ENCODE measurements at regions not wholly inside any gene's neighbourhood (a gene's known extent, or its start where the extent isn't known, plus 50 kb on each side); places are given as distances from the start of the nearest gene placed in this dataset.
"Not testable (repeated sequence)": the region's sequence is repeated elsewhere in the genome, so short reads cannot be mapped to it uniquely, and the experiment has no call there.

DNA sequence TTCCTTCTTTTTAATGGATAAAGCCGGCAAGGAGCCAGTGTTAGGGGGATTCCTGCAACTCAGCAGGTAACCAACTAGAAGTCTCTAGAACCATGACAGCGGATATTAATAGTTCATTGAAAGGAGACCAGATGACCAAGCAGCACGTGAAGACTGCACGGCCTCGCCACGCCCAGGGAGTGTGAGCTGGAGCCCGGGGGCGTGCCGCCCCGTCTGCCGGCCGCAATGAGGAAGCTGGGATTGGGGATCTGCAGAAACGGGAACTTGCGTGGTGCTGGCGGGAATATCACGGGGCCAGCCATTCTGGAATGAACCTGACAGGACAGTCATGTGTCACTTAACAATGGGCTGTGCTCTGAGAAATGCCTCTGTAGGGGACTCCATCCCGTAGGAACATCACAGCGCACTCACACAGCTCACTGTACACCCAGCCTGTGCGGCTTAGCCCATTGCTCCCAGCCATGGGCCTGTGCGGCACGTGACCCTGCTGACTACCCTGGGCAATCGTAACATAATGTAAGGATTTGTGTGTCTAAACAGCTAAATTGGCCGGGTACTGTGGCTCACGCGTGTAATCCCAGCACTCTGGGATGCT, 4092.8 kb upstream of the TPTE start:
- not testable (repeated sequence) for DNase-seq (ENCODE audit: low spot score)

DNA sequence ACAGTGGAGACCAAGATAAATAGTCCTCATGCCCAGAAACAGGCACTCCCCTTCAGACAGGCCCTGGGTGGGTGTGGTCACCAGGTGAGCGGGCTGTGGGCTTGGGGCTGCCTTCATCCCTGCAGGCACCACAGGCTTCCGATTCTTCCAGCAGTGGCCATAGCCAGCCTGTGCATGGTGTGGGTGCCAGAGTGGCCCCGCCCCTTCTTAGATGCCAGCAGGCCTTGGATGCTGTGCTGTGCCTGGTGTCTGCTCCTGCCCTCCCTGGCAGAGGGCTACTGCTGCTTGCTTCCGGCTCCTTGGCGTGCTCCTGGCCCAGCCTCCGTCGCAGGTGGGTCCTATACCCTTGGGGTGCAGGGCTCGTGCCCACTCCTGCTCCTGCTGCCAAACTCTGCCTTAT, 4091.5 kb upstream of the TPTE start:
- not testable (repeated sequence) for DNase-seq (ENCODE audit: low spot score)

DNA sequence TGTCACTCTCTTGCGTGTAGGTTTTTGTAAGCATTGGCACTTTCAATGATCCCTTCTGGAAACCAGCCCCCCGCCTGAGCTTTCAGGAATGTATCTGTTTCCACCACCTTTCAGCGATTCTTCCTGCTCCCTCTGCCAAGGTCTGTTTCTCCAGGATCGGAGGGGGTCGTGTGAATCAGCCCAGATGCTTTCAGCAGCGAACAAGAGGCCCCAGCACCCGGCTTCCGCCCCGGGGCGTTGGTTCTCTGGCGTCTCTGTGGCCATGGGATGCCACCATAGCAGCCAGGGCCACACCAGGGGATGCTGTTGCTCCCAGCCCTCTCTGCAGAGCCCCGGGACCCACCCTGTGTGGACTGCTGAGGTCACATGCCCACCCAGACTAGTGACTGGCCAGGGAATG, 4088.2 kb upstream of the TPTE start:
- DNase-seq (ENCODE audit: low spot score), result not testable (repeated sequence)

DNA sequence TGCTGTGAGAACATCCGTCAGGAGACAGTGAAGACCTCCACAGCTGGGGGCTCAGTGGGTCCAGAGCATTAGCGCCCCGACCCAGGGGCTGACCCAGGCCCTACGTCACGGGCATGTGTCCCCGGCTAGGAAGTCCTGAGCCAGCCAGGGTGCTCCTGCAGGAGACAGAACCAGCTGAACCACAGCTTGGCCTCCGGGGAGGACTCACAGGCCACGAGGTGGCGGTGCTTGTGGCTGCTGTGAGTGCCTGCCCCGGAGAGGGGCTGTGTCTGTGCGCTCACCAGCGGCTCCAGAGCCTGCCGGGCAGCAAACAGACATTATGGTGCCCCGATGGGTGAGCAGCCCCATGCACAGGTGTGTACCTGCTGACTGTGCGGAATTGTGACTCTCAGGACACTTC, 4085.2 kb upstream of the TPTE start:
- not testable (repeated sequence) for DNase-seq (ENCODE audit: low spot score)

DNA sequence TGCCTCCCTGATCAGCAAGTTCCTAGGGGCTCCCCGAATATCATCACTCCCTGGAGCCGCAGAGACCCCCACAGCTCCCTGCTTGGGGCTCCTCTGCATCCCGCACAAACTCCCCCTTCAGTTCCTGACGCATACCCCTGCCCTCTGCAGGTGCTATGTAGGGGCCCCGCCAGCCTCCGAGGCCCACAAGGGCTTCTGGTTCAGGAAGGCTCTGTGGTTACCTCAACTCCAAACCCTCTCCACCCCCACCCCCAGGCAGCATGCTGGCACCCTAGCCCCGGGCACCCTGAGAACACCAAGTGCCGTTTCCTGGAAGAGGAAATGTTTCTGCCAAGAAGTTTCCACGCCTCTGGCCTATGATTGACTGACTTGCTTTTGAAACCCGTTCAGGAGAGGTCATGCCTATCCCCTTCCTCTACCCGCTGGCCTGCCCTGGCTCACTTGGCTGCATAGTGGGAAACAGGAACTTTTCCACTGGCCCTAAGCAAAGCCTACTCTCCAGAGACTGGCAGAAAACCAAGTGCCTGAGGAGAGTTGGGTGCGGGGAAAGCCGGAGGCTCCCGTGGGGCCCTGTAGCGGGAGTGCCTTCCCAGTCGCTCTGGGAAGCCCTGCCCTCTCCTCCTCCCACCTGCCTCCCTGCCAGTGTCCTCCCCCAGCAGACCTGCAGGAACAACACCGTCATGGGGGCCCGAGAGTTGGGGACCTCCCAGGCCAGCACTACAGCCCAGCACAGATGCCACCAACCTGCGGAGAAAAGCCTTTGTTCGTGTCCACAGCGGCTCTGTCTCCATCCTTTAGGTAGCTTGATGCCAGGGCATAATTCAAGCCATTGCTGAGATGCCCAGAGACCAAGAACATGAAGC, 4084.2 kb upstream of the TPTE start:
- DNase-seq (ENCODE audit: low spot score), result not testable (repeated sequence)

DNA sequence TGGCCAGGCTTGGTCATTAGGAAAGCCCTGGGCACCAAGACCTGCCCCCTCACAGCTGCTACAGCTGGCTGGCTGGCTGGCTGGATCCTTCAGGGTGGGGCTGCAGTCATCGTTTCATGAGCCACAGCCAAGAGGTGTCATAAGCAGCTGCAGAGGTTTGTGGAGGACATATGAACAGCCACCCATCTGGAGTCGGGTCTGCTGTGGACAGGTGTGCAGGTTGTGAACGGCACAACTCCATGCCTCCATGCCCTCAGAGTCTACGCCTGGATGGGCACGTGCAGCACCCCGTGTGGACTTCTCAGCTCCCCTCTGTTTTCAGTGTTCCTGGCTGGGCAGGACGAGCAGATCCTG, 4083.6 kb upstream of the TPTE start:
- DNase-seq (ENCODE audit: low spot score), result not testable (repeated sequence)

DNA sequence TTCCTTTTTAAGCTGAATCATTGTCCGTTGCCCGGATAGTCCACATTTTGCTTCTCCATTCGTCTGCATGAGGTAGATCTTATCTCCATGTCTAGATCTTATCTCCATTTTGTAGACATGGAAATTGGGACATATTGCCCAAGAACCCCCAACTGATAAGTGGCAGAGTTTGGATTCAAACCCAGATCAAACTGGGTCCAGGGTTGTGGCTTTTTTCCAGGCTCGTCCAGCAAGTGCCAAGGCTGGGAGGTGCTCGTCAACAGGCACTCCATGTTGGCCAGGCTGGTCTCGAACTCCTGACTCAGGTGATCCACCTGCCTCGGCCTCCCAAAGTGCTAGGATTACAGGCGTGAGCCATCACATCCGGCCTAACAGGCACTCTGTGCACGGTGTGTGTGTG, 4082.3 kb upstream of the TPTE start:
- not testable (repeated sequence) for DNase-seq (ENCODE audit: low spot score)

DNA sequence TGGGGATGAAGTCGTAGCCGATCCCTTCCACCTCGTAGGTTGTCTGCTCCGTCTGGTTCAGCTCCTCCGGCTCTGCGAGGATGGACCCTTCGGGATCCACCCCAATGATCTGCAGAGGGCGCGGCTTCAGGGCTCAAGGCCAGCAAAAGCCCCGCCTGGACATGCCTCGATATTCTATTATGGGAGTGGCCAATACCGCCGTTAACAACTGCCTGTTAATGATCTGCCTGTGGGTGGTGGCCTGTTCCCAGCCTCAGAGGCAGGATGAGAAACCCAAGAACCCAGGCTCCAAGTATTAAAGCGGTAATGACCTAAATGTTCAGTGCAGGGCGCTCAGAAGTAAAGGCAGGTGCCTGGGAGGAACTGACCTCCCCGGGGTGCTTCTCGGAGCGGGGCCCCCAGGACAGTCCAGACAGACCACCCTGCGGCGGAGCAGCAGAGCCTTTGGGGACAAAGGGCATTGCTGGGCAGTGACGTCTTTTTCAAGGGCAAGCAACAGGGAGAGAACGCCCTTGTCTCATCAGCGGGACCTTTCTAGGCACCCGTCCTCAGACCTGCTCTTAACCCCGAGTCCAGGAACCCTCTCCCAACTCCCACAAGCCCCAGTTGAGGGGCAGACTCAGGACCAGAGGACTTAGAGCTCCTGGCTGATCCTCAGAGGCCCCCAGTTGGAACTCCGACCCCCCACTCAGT, 4066.6 kb upstream of the TPTE start:
- DNase-seq (ENCODE audit: low spot score), result not testable (repeated sequence)

DNA sequence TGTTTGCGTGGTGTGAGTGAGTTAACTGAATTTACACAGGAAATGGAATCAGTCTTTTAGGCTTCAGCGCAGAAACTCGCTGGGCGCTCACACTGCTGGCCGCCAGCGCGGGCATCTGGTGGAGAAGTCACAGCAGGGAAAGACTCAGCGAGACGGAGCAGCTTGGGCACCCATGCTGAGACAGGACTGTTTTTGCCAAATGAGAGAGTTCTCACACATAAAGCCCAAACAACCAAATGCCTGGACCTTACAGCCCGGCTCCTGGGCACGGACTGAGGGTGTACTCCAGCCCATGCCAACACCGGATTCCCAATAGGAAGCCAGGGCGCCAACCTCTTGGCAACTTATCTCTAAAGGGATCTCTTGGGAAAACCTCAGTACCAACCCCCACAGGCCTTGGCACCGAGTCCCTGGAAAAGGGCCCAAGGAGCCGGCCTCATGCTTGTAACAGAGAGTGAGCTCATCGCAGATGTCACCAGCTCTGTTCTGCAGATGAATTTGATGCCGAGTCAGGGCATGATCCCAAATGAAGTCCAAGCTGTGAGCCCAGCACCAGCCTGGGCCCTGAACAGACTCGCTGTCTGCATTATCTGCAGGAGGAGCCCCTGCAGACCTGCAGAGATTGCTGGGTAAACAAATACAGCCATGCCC, 4065.2 kb upstream of the TPTE start:
- DNase-seq (ENCODE audit: low spot score), result not testable (repeated sequence)

DNA sequence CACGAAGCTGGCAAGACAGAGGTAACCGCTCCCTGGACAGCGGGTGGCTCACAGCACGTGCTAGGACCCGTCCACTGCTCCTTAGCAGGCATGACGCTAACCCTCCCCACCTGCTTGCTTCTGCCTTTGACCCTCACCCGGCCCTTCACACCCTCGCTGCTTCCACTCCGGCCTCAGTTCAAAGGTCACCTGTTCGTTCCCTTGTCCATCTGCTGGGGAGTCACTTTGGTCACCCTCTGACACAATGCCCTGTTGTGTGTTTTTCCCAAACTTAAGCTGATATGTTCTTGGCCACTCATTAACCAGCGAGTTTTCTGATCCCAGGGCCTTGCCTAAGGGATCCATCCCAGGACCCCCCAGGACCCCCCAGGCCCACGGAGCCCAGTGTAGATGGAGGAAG, 4061.6 kb upstream of the TPTE start:
- DNase-seq (ENCODE audit: low spot score), result not testable (repeated sequence)

DNA sequence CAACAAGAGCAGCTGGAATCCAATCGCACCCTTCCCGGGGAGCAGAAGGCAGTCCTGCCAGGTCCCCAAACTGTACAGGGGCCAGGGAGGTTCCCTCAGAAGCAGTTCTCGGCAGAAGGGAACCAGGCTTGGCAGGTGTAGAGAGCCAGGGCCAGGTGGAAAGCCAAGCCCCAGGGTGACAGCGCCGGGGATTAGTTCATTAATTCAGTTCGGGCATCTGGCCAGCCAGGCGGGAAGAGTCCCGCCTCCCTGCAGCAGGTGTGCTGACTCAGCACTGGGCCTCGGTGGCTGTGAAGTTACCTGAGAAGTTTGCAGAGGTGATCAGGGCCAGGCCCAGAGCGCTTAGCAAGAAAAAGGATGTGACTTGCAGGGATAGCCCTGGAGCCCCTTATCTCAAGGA, 4060.0 kb upstream of the TPTE start:
- not testable (repeated sequence) for DNase-seq (ENCODE audit: low spot score)

DNA sequence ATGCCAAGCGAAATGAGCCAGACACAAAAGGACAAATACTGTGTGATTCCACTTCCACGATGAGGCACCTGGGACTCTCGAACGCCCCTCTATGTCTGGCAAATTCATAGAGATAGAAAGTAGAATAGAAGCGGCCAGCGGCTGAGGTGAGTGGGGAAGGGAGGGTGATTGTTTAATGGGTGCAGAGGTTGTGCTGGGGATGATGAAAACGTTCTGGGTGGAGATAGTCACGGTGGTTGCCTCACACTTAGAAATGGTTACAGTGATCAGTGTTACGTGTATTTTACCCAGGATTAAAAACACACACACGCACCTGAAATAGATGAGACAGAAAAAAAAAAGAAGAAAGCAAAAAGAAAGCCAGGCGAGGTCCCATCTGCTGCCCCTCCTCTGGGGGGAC, 4057.0 kb upstream of the TPTE start:
- DNase-seq (ENCODE audit: low spot score), result not testable (repeated sequence)

DNA sequence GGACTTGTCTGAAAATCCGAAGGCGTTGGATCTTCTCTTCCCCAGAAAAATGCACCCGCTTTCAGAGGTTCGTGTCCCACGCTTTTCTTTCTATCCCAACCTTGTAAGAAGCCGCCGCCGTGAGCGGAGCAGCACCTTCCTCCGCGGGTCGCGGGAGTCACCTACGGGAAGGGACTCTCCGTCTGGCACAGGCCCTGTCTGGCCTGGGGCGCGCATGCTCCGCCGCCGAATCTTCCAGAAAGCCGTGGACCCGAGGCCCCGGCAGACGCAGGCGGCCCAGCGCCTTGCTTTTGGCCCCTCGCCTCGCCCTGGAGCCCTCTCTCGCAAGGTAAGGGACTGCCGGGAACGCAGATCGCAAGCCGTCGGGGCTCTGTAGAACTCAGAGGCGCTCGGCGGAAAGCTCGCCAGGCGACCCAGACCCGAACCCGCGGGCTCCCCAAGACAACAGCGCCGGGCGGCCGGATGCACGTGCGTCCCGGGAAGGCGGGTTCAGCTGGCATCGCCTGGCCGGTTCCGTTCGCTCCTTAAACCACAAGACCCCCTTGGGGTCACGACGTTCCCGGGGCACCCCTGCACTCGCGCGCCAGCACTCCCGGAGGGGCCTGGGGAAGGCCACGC, 4055.2 kb upstream of the TPTE start:
- DNase-seq (ENCODE audit: low spot score), result not testable (repeated sequence)

DNA sequence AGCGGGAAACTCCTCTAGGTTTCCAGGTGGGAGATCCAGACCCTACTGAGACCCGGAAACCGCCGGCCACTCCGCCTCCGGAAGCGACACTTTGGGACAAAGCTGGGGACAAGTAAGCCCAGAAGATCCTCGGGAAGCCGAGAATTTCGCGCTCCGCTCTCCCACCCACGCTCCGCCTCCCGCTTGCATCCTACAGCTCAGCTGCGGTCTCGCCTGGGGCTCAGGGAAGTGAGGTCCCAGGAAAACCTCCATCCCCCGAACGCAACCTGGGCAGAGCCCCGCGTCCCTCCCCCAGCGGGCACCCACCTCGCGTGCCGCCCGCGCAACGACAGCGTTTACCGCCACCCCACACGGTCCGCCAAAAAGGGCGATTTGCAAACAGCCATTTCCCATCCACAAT, 4054.7 kb upstream of the TPTE start:
- DNase-seq (ENCODE audit: low spot score), result not testable (repeated sequence)

DNA sequence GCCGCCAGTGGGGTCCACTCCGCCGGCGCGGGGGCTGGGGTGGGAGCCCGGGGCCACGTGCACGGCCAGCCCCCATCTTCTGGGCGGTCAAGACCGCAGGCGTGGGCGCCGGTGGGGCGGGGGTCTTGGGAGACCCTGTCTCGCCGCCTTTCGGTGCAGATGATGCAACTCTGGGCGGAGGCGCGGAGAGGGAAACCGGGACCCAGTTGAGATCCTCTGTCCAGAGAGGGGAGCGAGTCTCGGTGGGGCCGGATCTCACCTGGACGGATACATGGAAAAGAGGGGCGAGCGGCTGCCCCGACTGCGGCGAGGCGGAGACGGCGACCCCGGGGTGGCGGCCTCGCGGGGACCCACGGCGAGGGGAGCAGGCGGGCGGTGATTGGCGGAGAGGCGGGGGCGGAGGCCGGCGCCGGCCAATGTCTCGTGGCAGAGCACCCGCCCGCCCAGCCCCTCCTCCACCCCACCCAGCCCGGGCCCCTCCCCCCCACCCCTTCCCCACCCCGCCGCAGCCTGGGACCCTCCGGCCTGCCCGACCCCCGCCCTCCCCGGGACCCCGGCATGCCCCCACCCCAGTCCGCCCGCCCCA, 4054.1 kb upstream of the TPTE start:
- not testable (repeated sequence) for DNase-seq (ENCODE audit: low spot score)

DNA sequence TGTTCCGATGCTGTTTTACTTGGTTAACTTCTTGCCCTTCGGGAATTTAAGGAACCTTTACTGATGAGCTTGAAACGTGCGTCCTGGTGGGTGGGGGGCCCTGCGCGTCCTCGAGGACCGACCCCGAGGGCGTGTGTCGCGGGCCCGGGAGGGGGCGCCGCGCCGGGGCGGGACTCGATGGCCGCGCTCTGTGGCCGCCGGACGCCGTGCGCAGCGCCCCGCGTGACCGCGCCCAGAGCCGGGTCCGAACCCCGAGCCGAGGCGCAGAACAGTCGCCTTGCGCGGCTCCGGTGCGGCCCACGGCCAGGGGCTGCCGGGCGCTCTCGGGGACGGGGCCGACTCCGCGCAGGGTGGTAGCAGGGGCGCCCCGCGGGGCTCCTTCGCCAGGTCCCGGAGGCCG, 4053.5 kb upstream of the TPTE start:
- DNase-seq (ENCODE audit: low spot score), result not testable (repeated sequence)

DNA sequence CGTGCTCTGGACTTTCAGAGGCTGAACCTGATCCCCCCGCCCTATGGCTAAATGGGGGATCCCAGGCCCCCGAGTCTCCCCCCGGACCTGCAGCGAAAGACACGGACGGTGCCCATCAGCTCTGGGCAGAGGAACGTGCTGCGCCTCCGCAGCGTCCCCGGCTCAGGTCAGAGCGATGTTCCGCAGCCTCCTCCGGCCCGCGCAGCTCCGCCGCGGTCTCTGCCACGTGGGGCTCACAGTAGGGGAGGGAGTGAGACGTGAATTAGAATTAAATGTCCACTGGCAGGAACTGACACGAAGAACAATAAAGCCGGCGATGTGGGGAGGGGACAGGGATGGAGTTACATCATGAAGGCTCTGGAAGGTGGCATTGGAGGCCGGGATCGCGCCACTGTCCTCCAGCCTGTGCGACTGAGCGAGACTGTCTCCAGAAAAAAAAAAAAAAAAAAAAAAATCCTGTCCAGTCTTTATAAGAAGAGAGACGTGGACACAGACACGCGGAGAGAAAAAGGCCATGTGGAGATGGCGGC, 4053.0 kb upstream of the TPTE start:
- DNase-seq (ENCODE audit: low spot score), result not testable (repeated sequence)

DNA sequence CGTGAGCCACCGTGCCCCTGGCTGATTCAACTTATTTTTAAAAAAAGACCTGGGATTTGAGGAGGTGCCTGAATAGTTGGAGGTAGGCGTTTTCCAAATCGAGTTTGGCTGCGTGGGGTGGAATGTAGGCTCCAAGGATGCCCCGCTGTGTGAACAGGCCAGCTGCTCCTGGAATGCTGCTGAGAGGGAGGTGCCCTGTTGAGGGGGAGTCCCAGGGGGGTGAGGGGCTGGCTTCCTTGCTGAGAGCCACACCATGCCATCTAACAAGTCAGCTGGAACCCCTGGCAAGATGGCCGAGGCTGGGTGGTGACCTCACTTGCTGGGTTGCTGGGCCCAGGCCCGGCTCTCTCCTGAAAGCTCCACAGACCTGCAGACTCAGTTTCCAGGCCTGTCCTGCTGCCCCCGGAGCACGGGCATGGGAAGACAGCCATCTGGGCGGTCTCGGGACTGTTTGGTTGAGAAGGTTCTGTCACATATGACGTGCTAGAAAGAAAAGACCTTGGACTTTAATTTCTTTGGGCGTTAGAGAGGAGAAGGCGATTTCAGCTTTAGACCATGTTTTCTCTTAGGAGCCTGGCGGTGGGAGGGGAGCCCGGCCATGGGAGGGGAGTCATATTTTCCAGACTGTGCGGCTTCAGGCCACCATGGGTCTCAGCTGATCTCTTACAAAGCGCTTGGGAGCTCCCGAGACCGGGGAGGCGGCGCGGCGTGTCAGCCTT, 4047.0 kb upstream of the TPTE start:
- not testable (repeated sequence) for DNase-seq (ENCODE audit: low spot score)

DNA sequence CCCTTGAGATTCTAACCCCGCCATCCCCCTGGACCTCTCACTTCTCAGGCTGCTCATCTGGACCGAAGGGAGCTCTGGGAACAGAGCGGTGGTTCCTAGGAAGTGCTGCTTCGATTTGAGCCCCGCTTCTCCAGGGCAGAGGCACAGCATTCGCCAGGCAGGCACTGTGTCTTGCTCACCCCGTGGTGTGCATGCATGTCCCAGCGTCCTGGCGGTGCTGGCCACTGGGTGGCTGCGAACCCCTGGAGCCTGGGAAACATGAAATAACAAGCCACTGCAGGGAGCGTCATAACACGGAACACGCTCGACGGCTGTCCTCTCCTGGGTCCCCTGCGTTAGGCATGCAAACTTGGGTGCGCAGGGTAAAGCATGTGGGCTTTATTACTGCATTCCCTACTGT, 4040.3 kb upstream of the TPTE start:
- DNase-seq (ENCODE audit: low spot score), result not testable (repeated sequence)

DNA sequence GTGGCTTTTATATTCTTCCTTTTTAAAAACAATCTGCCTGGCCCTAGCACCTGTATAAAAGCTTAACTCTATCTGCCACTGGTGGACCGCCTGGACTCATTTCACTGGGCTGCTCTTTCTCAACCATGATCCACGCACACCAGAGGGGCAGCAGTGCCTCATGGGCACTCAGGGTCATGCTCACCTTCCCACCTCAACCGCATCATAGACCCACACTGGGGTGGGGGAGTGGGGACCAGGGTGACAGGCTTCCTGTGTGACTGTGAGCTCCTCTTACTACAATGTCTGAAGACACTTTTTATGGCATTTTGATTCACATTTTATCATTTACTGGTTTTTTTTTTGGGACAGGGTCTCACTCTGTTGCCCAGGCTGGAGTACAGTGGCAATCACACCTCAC, 4038.8 kb upstream of the TPTE start:
- DNase-seq (ENCODE audit: low spot score), result not testable (repeated sequence)

All from H4 (cell line).